ENCODE measurements at regions not wholly inside any gene's neighbourhood (a gene's known extent, or its start where the extent isn't known, plus 50 kb on each side); places are given as distances from the start of the nearest gene placed in this dataset.

DNA sequence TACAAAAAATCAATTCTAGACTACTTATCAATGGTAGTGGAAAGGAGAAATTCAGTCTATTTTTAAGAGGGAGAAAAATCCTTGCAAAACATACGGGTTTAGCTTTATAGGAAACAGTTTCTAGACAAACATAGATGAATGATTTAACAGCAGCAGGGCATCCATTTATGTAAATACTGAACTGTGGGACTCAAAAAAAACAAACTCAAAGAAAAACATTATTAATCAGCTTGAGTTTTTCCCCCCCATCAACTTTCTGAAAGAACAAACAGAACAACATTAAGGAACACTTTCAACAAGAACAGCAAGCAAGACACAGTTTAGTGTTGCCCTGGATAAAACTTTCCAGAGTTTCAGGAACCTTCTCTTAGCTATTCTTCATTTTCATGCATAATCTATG, 147.3 kb upstream of the KCNK2 start:
- TF ChIP-seq, protein P1, sequence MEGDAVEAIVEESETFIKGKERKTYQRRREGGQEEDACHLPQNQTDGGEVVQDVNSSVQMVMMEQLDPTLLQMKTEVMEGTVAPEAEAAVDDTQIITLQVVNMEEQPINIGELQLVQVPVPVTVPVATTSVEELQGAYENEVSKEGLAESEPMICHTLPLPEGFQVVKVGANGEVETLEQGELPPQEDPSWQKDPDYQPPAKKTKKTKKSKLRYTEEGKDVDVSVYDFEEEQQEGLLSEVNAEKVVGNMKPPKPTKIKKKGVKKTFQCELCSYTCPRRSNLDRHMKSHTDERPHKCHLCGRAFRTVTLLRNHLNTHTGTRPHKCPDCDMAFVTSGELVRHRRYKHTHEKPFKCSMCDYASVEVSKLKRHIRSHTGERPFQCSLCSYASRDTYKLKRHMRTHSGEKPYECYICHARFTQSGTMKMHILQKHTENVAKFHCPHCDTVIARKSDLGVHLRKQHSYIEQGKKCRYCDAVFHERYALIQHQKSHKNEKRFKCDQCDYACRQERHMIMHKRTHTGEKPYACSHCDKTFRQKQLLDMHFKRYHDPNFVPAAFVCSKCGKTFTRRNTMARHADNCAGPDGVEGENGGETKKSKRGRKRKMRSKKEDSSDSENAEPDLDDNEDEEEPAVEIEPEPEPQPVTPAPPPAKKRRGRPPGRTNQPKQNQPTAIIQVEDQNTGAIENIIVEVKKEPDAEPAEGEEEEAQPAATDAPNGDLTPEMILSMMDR (IDR thresholded peaks at IDR 0.05), result no peak
- no peak for TF ChIP-seq POLR2A (IDR thresholded peaks at IDR 0.05)
- TF ChIP-seq EP300 (IDR thresholded peaks at IDR 0.05), result no peak
